GM23338 (cell line): ENCODE measurements at regions not wholly inside any gene's neighbourhood (a gene's known extent, or its start where the extent isn't known, plus 50 kb on each side); places are given as distances from the start of the nearest gene placed in this dataset.

Source experiments
- ATAC-seq: fragments of 200-7000 bp; cut with Tn5 transposase; 3 replicates; pipeline ENCODE4 v1.9.1; 2020
- DNase-seq: peaks from one replicate; pipeline ENCODE4 v3.0.0-alpha.2; 2015; ENCODE audit warnings: low spot score
- H2AFZ ChIP-seq: fragments of 200-600 bp; sonication (generic); 2 replicates; pipeline ENCODE4 v1.8.0; 2016; ENCODE audit warnings: antibody characterized with exemption, mild to moderate bottlenecking, moderate library complexity
- H3F3A ChIP-seq: fragments of 200-600 bp; sonication (generic); replicated peaks from 2 replicates; pipeline ENCODE4 v1.8.0; 2017; ENCODE audit warnings: antibody characterized with exemption, mixed run types, low read depth
- H3K27ac ChIP-seq: fragments of 200-600 bp; sonication (generic); 2 replicates; pipeline ENCODE4 v1.6.1; 2016; ENCODE audit warnings: low read depth
- H3K27me3 ChIP-seq: fragments of 200-600 bp; sonication (generic); 2 replicates; pipeline ENCODE4 v1.8.0; 2016; ENCODE audit warnings: mild to moderate bottlenecking, mixed run types, moderate library complexity; ENCODE audit not compliant: insufficient read depth
- H3K36me3 ChIP-seq: fragments of 200-600 bp; sonication (generic); 2 replicates; pipeline ENCODE4 v1.8.0; 2016; ENCODE audit warnings: mild to moderate bottlenecking; ENCODE audit not compliant: insufficient read depth
- H3K4me1 ChIP-seq: fragments of 200-600 bp; sonication (generic); 2 replicates; pipeline ENCODE4 v1.8.0; 2016; ENCODE audit warnings: mild to moderate bottlenecking, moderate library complexity; ENCODE audit not compliant: insufficient read depth
- H3K4me2 ChIP-seq: fragments of 200-600 bp; sonication (generic); 2 replicates; pipeline ENCODE4 v1.7.1; 2017; ENCODE audit warnings: mixed run types
- H3K4me3 ChIP-seq: fragments of 200-600 bp; sonication (generic); 2 replicates; pipeline ENCODE4 v1.6.1; 2016; ENCODE audit warnings: mixed run types
- H3K79me2 ChIP-seq: fragments of 200-600 bp; sonication (generic); replicated peaks from 2 replicates; pipeline ENCODE4 v1.8.0; 2017; ENCODE audit warnings: mild to moderate bottlenecking; ENCODE audit not compliant: insufficient read depth
- H3K9me2 ChIP-seq: fragments of 200-600 bp; sonication (generic); 2 replicates; pipeline ENCODE4 v1.8.0; 2017; ENCODE audit not compliant: insufficient read depth
- H4K20me1 ChIP-seq: fragments of 200-600 bp; sonication (generic); replicated peaks from 2 replicates; pipeline ENCODE4 v1.8.0; 2017; ENCODE audit warnings: mild to moderate bottlenecking; ENCODE audit not compliant: insufficient read depth
- H3K27ac Mint-ChIP-seq: 2 replicates; pipeline ENCODE4 v1.8.0; 2020; ENCODE audit warnings: inconsistent platforms, mild to moderate bottlenecking, moderate library complexity, mixed read lengths
- H3K27me3 Mint-ChIP-seq: 3 replicates; pipeline ENCODE4 v1.8.0; 2022; ENCODE audit warnings: low read depth, mild to moderate bottlenecking, moderate library complexity, mixed read lengths, inconsistent platforms; ENCODE audit not compliant: insufficient read depth, poor library complexity
- H3K36me3 Mint-ChIP-seq: 3 replicates; pipeline ENCODE4 v1.8.0; 2021; ENCODE audit warnings: low read depth, mild to moderate bottlenecking, inconsistent platforms, moderate library complexity, mixed read lengths
- H3K4me1 Mint-ChIP-seq: 3 replicates; pipeline ENCODE4 v1.8.0; 2020; ENCODE audit warnings: mild to moderate bottlenecking, inconsistent platforms, mixed read lengths
- H3K4me3 Mint-ChIP-seq: 3 replicates; pipeline ENCODE4 v1.8.0; 2021; ENCODE audit warnings: moderate library complexity, mild to moderate bottlenecking, inconsistent platforms, mixed read lengths
- H3K9me3 Mint-ChIP-seq: 3 replicates; pipeline ENCODE4 v1.8.0; 2020; ENCODE audit warnings: moderate library complexity, mild to moderate bottlenecking, inconsistent platforms, mixed read lengths
- CREB1 ChIP-seq: fragments of 250-450 bp; sonication (Bioruptor Pico); IDR thresholded peaks from 2 replicates; pipeline ENCODE4 v1.5.0; 2020; ENCODE audit warnings: low read depth, mild to moderate bottlenecking, moderate library complexity
- CTCF ChIP-seq, 2 experiments: fragments of 200-600 bp in 1 of 2; sonication (generic) in 1 of 2; conservative IDR thresholded peaks; 2 replicates each; pipeline versions ENCODE4 v1.5.1 to v1.6.1; 2016 to 2017; ENCODE audit warnings: antibody characterized with exemption in 2 of 2, low read depth in 2 of 2, mild to moderate bottlenecking in 2 of 2, moderate library complexity in 1 of 2
- ETS1 ChIP-seq: IDR thresholded peaks from 2 replicates; pipeline ENCODE4 v1.6.1; 2016; ENCODE audit warnings: antibody characterized with exemption
- EZH2 ChIP-seq: fragments of 200-600 bp; sonication (generic); IDR thresholded peaks from one replicate; pipeline ENCODE4 v1.8.0; 2017; ENCODE audit warnings: antibody characterized with exemption, mild to moderate bottlenecking, low read depth; ENCODE audit not compliant: unreplicated experiment
- EZH2phosphoT487 ChIP-seq: fragments of 200-600 bp; sonication (generic); IDR thresholded peaks from one replicate; pipeline ENCODE4 v1.8.1; 2018; ENCODE audit warnings: antibody characterized with exemption; ENCODE audit not compliant: unreplicated experiment
- JUNB ChIP-seq: IDR thresholded peaks from one replicate; pipeline ENCODE4 v1.6.1; 2016; ENCODE audit warnings: antibody characterized with exemption; ENCODE audit not compliant: unreplicated experiment
- NANOG ChIP-seq: IDR thresholded peaks from 2 replicates; pipeline ENCODE4 v1.6.1; 2016; ENCODE audit warnings: antibody characterized with exemption, borderline replicate concordance
- POLR2AphosphoS5 ChIP-seq: IDR thresholded peaks from 2 replicates; pipeline ENCODE4 v1.6.1; 2016; ENCODE audit warnings: antibody characterized with exemption, low read depth
- REST ChIP-seq: IDR thresholded peaks from one replicate; pipeline ENCODE4 v1.6.1; 2018; ENCODE audit warnings: antibody characterized with exemption; ENCODE audit not compliant: unreplicated experiment
- STAT1 ChIP-seq: IDR thresholded peaks from one replicate; pipeline ENCODE4 v1.6.1; 2016; ENCODE audit warnings: antibody characterized with exemption; ENCODE audit not compliant: unreplicated experiment
- ZNF114 ChIP-seq: fragments of 250-450 bp; sonication (Bioruptor Pico); IDR thresholded peaks from 2 replicates; pipeline ENCODE4 v1.5.0; 2020; ENCODE audit warnings: mild to moderate bottlenecking, moderate library complexity
- ZNF331 ChIP-seq: fragments of 250-450 bp; sonication (Bioruptor Pico); IDR thresholded peaks from 2 replicates; pipeline ENCODE4 v1.5.0; 2020; ENCODE audit warnings: low read depth, mild to moderate bottlenecking, moderate library complexity
- ZNF462 ChIP-seq: fragments of 250-450 bp; sonication (Bioruptor Pico); IDR thresholded peaks from 2 replicates; pipeline ENCODE4 v1.5.0; 2020; ENCODE audit warnings: mild to moderate bottlenecking, moderate library complexity

- Histone ChIP-seq H2AFZ (no peak overlapping the region), H3K9me2 (no peaks in the 10 kb centered on the region), H3K4me1 (no peaks in the 10 kb centered on the region), H3K4me2 (no peak overlapping the region), H3K4me3 (no peak overlapping the region), H3F3A (no peaks in the 10 kb centered on the region), H4K20me1 (no peaks in the 10 kb centered on the region), H3K79me2 (no peaks in the 10 kb centered on the region), H3K27ac (no peak overlapping the region), H3K27me3 (no peaks in the 10 kb centered on the region), H3K36me3 (no peaks in the 10 kb centered on the region)
- H3K4me1 Mint-ChIP-seq, result no peaks in the 10 kb centered on the region
- H3K36me3 Mint-ChIP-seq, result no peaks in the 10 kb centered on the region
- H3K9me3 Mint-ChIP-seq, result no peaks in the 10 kb centered on the region
- TF ChIP-seq CTCF (conservative IDR thresholded peaks at IDR 0.05; ENCODE audit: low read depth in 2 of 2) (no peak), EZH2 (no peak), POLR2AphosphoS5 (no peak), EZH2phosphoT487 (no peak), ETS1 (no peak), STAT1 (no peak), ZNF331 (no peak), CREB1 (no peak), ZNF462 (CRISPR knock-in tag) (no peak), NANOG (no peak), JUNB (no peak), REST (no peak), ZNF114 (no peak)
- ATAC-seq (no peak), DNase-seq (no peak)
- peaks cover 2% of the 10 kb centered on the region for H3K27me3 Mint-ChIP-seq
- no peak overlapping the region for H3K27ac Mint-ChIP-seq
- H3K4me3 Mint-ChIP-seq, result no peak overlapping the region
Observed at GRCh38 chr4:114237997-114238396, 258.6 kb upstream of the ARSJ start.
